ENCODE measurements at regions not wholly inside any gene's neighbourhood (a gene's known extent, or its start where the extent isn't known, plus 50 kb on each side); places are given as distances from the start of the nearest gene placed in this dataset.
A peak's percentile ranks its signal among the peaks of the same experiment; 100 is the strongest.

- peak; percentile 24 for DNase-seq
Measured at GRCh38 chr10:129101232-129101980, 365.6 kb upstream of the MGMT start.

GRCh38 chr10:129102906-129103693 lies 363.9 kb upstream of the MGMT start:
- no peak for DNase-seq

- no peak for DNase-seq
Measured at GRCh38 chr10:129104266-129105045, 362.6 kb upstream of the MGMT start.

- DNase-seq = no peak
Measured at GRCh38 chr10:129105266-129105665, 361.8 kb upstream of the MGMT start.

DNA sequence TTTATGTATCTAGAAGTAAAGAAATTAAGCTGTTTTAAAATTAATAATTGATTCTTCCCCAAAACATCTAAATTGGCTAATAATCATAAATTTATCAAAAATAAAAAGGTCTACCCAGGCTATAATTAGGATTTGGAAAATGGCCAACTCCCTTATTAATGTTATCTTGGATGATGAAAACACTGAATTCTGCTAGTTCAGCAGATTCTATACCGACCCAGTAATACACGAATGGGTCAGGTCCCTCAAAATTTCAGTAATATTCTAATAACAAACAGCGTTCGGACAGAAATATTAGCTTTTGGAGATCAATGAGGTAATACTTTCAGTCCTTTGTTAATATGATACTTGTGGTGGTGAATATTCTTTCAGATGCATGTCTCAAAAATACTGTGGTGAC lies 360.7 kb upstream of the MGMT start:
- no peak for DNase-seq

DNA sequence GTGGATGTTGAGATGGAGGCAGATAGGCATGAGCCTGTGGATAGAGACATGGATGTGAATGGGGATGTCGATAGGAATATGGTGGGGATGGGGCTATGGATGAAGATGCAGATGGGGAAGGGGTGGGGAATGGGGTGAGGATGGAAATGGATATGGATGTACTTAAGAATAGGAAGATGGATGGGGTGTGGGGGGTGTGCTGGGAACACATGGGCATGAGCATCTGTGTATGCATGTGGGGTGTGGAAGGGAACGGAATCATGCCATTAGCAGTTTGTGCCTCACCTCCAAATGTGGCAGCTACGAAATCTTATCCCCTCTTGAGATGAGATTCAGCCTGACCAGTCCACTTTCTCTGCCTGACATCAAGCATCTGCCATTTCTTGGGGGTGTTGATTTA lies 359.5 kb upstream of the MGMT start:
- no peak for DNase-seq

DNA sequence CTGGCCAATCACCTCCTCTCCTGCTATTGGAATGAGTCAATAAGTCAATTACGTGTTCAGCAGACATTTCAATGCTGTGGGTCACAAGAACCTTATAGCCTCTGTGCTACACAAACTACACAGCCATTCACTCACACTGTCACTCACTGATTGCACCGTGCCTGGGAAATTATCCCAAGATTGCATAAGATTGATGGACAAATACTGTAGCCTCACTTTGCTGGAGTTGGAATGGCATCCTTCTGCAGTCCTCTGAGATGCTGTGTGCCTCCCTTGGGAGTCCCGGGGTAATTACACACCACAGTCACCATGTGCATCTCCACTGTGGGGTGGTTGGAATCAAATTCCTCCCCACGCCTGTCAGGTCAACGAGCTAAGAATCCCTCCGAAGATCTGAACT lies 358.7 kb upstream of the MGMT start:
- no peak for DNase-seq

- no peak for DNase-seq
Measured at GRCh38 chr10:129108994-129109393, 358.0 kb upstream of the MGMT start.

GRCh38 chr10:129110780-129111179 lies 356.3 kb upstream of the MGMT start:
- no peak for DNase-seq

- DNase-seq = no peak
Measured at GRCh38 chr10:129111922-129112321, 355.1 kb upstream of the MGMT start.

DNA sequence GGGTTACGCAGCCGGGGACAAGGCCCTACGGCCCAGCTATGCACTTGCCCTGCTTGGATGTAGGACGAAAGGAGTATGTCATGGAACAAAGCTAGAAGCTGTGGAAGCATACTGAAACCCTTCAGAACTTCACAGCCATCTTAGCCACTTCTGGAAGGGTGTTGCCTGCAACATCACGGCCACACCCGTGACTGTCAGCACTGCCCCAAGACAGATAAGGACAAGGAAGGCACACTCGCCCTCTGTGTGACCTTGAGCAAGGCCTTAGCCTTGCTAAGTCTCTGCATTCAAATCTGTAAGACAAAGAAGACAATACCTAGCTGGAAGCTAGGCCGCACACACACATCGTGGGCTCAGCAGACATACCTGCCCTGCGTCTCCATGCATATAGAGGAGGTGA lies 352.5 kb upstream of the MGMT start:
- DNase-seq = no peak

GRCh38 chr10:129116371-129116770 lies 350.7 kb upstream of the MGMT start:
- no peak for DNase-seq

DNA sequence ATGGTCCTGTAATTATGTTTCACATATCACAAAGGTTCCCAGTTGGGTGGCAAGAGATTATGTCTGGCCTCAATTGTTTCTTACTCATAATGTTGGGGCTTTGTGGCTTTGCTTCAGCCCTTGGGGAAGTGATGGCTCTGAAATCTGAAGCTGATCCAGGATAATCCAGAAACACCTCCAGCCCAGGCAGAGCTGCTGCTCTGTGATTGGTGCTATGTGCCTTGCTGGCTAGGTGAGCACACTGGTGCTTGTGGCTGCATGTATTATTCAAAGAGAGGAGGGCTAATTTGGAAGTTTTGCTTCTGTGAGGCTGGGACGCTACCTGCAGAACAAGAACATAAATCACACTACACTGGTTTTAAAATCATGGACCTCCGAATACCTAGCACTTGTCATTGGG lies 346.6 kb upstream of the MGMT start:
- DNase-seq = no peak

GRCh38 chr10:129122846-129123245 lies 344.2 kb upstream of the MGMT start:
- DNase-seq = no peak

GRCh38 chr10:129123428-129123827 lies 343.6 kb upstream of the MGMT start:
- DNase-seq = no peak

GRCh38 chr10:129126982-129127381 lies 340.1 kb upstream of the MGMT start:
- DNase-seq = no peak

- no peak for DNase-seq
Measured at GRCh38 chr10:129131457-129132132, 335.4 kb upstream of the MGMT start.

DNA sequence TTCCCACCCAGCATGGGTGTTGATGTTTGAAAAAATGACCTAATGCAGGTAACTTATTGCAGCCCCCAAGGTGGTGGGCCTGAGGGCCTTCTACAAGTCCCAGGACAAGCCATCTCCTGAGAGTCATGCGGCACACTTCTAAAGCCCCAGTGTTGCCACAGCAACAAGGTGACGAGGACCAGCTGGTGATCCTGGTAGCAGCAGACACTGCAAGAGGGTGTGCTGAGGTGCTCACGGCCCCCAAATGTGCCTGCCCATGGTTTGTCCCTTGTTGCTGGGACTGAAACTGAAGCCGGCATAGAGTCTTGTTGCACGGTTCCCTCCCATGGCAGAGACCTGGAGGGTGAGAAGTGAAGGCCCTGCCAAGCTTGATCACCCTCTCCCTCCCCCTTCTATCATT lies 333.2 kb upstream of the MGMT start:
- no peak for DNase-seq

GRCh38 chr10:129134371-129134770 lies 332.7 kb upstream of the MGMT start:
- no peak for DNase-seq

DNA sequence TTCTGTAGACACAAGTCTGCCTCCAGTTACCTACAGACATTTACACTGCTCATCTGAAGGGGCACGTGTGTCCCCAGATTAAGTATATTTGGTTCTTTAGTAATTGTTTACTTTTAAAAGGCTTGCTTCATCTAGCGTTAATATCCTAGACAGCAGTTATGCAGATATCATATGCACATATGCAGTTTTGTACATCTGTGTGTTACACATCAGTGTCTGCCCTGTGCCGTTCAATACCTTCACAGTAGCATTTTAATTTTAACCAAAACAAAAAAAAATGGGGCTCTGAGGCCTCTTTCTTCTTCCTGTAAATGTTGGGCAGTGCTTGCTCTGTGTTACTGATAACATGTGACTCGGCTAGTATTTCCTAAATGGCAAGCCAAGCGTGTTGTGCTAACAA lies 331.4 kb upstream of the MGMT start:
- DNase-seq = no peak

GRCh38 chr10:129136074-129136473 lies 331.0 kb upstream of the MGMT start:
- no peak for DNase-seq

DNA sequence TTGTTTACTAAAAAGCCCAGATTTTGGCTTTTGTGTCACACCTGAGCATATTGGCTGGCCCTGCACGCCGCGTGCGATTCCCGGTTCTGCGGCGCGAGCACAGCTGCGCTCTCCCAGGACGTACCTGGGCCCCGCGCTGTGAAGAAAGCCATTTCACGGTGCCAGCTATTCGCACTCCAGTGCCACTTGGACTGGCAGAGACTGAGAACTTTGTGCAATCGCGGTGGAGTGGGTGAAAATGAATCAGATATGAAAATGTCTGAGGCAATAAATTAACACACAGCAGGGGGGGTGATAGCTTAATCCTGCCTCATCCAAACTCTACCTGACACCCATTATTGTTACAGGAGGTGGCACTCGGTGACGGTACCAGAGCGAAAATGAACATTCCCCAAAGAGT lies 330.1 kb upstream of the MGMT start:
- peak; percentile 45 for DNase-seq

All from NCI-H1105 treated with DMSO at 0.1 percent for 48 hours (cell line).